ENCODE measurements at regions not wholly inside any gene's neighbourhood (a gene's known extent, or its start where the extent isn't known, plus 50 kb on each side); places are given as distances from the start of the nearest gene placed in this dataset.

DNA sequence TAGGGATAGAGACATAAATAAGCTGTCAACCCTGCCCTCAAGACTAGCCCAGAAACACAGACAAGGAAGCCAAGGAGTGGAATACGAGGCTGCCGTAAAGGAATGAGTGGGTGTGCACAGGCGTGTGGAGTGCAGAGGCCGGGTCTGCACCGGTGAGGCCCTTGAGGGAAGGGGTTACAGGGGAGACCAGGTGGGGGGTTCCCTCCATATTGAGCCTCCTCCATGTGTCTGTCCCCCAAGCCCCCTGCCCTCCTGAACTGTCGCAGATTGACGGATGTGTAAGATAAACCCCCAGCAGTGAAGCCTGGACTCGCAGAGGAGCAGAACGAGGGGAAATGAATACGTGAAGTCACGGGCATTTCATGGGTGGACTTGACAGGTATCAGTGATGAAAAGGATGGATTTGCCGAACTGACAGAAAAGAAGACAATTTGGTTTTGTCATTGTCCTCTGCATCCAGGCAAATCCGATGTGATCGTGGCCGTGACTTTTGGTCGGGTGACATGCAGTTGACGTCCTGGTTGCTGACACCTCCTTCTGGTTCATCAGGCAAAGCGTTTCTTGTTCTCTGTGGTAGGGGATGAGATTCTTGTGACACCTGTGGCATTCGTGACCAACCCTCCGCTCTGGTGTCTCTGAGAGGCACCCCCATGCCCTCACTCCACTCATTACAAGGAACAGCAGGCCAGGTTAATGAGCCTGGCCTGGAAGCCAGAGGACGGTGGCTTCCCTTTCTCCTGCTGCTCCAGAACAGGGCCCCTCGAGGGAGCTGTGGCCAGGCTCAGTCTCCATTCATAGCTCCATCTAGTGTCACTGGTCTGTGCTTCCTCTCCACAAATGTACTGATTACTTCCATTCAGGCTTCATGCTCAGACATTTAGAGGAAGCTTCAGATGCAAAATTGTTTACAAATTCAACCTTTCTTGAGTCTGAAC lies 223.1 kb upstream of the B3GAT1 start:
- Mint-ChIP-seq H3K4me3 (no peak overlapping the region), H3K9me3 (peaks cover 0 to 3% (median 0%) of the 10 kb centered on the region in 7 donors), H3K27me3 (peaks cover 0 to 6% (median 0%) of the 10 kb centered on the region in 3 donors), H3K36me3 (no peaks in the 10 kb centered on the region), H3K4me1 (peaks cover 0 to 3% (median 0%) of the 10 kb centered on the region in 3 donors), H3K27ac (no peak overlapping the region)
- ATAC-seq (ENCODE audit: low read depth in 2 of 2) (no peak), DNase-seq (no peak)

DNA sequence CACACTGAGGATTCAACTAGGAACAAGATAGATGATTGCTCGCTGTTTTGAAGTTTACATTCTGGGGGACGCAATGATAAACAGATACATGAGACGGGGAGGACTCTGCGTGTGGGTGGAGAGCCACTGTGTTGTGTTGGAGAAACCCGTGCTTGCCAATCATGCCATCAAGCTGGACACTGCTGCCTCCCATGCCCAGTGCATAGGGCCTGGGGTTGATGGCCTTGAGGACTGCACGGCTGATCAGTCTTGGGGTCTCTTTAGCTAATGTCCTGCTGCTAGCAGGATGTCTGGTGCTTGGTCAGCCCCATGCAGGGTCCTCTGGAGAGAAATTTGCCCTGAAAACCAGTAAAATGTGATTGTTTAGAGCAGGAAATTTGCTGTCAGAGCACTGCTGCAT lies 221.2 kb upstream of the B3GAT1 start:
- no peaks in the 10 kb centered on the region for H3K36me3 Mint-ChIP-seq
- H3K9me3 Mint-ChIP-seq = peaks cover 0 to 3% (median 0%) of the 10 kb centered on the region in 7 donors
- H3K4me1 Mint-ChIP-seq = peaks cover 0 to 3% (median 0%) of the 10 kb centered on the region in 3 donors
- no peak overlapping the region for H3K4me3 Mint-ChIP-seq
- no peak overlapping the region for H3K27ac Mint-ChIP-seq
- DNase-seq = no peak
- H3K27me3 Mint-ChIP-seq = peaks cover 0 to 6% (median 0%) of the 10 kb centered on the region in 3 donors
- no peak for ATAC-seq (ENCODE audit: low read depth in 2 of 2)

DNA sequence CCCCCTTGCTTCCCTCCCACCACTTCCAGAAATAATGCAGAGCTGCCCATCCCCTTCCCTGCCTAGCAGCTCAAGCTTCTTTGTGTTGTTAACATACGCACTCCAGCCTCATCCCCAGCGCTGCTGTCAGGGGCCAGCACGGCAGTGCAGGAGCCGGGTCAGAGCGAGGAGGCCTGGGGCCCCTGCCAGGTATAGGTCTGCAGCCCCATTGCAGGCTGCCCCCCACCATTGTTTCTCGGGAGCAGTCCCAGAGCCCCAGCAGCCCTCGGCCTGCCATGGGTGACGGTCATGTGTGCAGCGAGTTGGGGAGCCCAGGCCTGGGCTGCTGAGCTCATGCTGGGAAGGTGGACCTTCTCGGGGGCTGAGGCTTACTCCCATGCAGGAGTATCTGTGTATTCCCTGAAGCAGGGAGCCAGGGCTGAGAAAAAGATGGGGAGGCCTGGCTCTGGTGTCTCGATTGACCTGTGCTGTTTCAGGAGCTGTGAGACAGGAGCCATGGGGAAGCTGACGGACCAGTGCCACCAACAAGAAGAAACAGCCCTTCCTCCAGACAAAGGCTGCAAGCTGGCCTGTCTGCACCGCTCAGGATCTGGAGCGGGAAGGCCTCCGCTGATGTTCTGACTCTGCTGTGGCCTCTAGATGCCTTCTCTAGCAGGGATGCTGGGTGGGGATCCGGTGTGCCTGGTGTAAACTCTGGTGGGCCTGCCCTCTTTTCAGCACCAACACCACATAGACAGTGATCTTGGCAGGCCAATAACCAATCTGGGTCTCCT lies 220.5 kb upstream of the B3GAT1 start:
- peaks cover 0 to 6% (median 0%) of the 10 kb centered on the region in 3 donors for H3K27me3 Mint-ChIP-seq
- no peaks in the 10 kb centered on the region for H3K36me3 Mint-ChIP-seq
- ATAC-seq (ENCODE audit: low read depth in 2 of 2) = no peak
- peak overlapping the region in 1 of 8 donors; percentile 29 for H3K4me3 Mint-ChIP-seq
- H3K4me1 Mint-ChIP-seq = peaks cover 0 to 3% (median 0%) of the 10 kb centered on the region in 3 donors
- no peak for DNase-seq
- peaks cover 0 to 3% (median 0%) of the 10 kb centered on the region in 7 donors for H3K9me3 Mint-ChIP-seq
- H3K27ac Mint-ChIP-seq = no peak overlapping the region

DNA sequence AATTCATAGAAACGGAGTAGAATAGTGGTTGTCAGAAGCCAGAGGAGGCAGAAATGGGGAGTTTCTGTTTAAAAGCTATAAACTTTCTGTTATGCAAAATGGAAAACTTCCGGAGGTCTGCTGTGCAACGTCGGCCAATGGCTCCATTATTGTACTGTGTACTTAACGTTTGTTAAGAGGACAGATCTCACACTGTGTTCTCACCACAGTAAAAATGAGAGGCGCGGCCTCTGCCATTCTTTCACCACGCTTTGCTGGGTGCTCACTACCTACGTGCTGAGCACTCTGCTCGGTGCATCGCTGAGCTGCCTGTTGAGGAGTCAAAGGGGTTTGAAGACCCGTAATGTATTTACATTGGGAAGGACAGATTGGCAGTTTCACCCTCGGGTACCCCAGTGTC lies 218.8 kb upstream of the B3GAT1 start:
- Mint-ChIP-seq H3K27me3 (no peaks in the 10 kb centered on the region), H3K4me3 (no peak overlapping the region), H3K27ac (no peak overlapping the region), H3K4me1 (no peaks in the 10 kb centered on the region), H3K36me3 (no peaks in the 10 kb centered on the region), H3K9me3 (peaks cover 0 to 3% (median 0%) of the 10 kb centered on the region in 7 donors)
- DNase-seq (no peak), ATAC-seq (ENCODE audit: low read depth in 2 of 2) (no peak)

DNA sequence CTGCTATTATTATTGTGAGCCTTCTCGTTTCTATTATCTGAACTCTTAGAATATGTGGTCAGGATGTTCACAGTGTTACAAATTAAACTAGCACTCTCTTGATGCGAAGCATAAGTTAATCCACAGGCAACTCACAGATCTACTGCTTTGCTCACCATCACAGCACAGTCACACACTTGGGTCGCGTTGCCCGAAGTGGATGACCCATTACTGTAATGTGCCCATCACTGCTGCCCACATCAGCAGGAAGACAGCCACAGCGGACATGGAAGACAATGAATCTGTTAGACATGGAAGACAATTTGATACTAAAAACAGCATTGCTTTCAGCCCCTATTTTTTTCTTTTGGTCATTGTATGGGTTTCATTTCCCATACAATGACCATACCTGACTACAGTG lies 216.4 kb upstream of the B3GAT1 start:
- Mint-ChIP-seq H3K27ac (no peak overlapping the region), H3K36me3 (no peaks in the 10 kb centered on the region), H3K4me1 (no peaks in the 10 kb centered on the region), H3K9me3 (peaks cover 0 to 3% (median 0%) of the 10 kb centered on the region in 7 donors), H3K4me3 (no peak overlapping the region), H3K27me3 (no peaks in the 10 kb centered on the region)
- ATAC-seq (ENCODE audit: low read depth in 2 of 2) (no peak), DNase-seq (no peak)

DNA sequence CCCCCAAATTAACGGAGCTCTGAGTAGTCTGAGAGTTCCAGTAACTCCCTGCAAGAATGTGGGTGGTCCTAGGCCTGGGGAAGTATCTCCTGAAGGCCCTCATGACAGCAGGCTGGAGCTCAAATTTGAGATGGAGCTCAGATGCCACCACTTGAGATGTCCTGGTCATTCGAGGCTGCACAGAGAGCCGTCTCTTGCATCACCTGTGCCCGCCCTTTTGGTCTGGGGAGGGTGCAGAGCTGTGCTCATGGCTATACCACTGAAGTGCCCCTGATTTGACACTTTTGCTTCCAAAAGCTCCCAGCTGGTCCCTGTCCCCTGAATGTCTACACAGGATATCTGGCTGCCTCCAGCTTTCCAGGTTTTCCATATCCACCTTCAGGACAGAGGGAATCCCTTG lies 214.0 kb upstream of the B3GAT1 start:
- no peak for DNase-seq
- Mint-ChIP-seq H3K4me1 (no peaks in the 10 kb centered on the region), H3K4me3 (no peak overlapping the region), H3K36me3 (no peaks in the 10 kb centered on the region), H3K27ac (no peak overlapping the region), H3K9me3 (peaks cover 0 to 3% (median 0%) of the 10 kb centered on the region in 7 donors), H3K27me3 (peaks cover 0 to 11% (median 6%) of the 10 kb centered on the region in 3 donors)
- no peak for ATAC-seq (ENCODE audit: low read depth in 2 of 2)

DNA sequence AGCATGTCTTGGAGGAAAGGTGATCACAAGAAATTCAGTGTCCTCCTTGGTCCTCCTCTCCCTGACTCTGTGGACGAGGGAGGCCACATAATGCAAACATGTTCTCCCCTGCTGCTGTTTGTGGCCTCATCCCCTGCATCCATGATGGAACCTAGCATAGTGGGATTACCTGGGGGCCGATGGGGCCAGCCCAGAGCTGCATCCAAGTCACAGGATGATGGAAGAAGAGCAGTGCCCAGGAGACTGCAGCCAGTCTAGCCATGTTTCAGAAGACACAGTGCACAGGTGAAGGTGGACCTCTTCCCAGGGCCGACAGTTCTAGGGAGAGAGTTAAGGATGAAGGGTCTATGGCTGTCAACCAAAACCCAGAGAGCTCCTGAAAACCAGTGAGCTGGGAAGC lies 213.6 kb upstream of the B3GAT1 start:
- Mint-ChIP-seq H3K27ac (no peak overlapping the region), H3K27me3 (peaks cover 0 to 13% (median 7%) of the 10 kb centered on the region in 3 donors), H3K4me1 (no peaks in the 10 kb centered on the region), H3K4me3 (no peak overlapping the region), H3K36me3 (no peaks in the 10 kb centered on the region), H3K9me3 (peaks cover 0 to 2% (median 0%) of the 10 kb centered on the region in 7 donors)
- DNase-seq = no peak
- no peak for ATAC-seq (ENCODE audit: low read depth in 2 of 2)

DNA sequence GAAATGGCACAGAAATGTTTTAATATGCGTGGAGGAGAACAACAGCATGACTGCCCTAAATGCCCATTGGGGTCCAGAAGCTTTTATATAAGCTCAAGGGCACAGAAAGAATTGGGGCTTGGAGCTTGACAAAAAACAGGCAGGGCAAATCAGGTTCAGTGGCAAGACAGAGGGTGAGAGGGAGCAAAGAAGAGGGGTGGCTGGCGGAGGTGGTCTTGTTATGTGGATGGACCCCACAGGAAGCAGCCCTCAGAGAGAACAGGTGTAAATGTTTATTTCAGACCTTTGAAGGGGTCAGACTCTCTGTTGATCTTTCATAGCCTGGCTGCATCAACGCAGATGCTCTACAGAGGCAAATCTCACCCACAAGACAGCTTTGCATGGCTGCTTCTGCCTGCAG lies 213.1 kb upstream of the B3GAT1 start:
- peaks cover 0 to 13% (median 7%) of the 10 kb centered on the region in 3 donors for H3K27me3 Mint-ChIP-seq
- no peaks in the 10 kb centered on the region for H3K36me3 Mint-ChIP-seq
- no peak overlapping the region for H3K27ac Mint-ChIP-seq
- H3K9me3 Mint-ChIP-seq = peaks cover 0 to 2% (median 0%) of the 10 kb centered on the region in 7 donors
- DNase-seq (no peak), ATAC-seq (ENCODE audit: low read depth in 2 of 2) (no peak)
- H3K4me3 Mint-ChIP-seq = no peak overlapping the region
- no peaks in the 10 kb centered on the region for H3K4me1 Mint-ChIP-seq

DNA sequence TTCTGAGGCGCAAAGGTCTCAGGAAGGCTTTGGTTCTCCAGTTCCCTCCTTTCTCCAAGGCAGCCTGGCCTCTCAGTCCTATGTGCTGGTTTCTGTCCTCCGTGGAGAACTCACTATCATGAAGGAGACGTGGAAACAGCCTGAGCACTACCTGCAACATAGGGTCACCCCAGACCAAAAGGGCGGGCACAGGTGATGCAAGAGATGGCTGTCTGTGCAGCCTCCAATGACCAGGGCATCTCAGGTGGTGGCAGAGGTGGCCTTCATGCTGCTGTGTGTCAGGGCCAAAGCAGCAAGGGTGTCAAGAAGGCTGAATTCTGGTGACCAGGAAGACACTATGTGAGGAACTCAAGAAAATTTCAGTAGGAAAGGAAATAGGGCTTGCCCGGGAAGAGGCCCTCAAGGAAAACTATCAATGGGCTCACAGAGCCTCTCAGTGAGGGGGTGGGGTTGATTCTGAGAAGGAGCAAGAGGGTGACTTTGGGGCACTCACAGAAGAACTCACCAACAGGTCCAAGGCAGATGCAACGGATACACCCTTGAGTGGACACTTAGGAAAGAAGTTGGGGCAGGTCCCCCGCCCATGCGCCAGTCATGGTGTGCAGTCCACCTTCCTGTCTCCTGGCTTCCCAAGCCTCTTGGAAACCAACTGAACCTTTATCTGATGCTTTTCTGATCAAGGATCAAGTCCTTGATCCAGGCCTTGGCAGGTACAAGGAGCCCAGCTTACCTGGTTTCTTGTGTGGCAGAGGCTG lies 212.3 kb upstream of the B3GAT1 start:
- Mint-ChIP-seq H3K27me3 (peaks cover 0 to 13% (median 7%) of the 10 kb centered on the region in 3 donors), H3K4me3 (no peak overlapping the region), H3K27ac (peak overlapping the region in 1 of 6 donors; percentile 64), H3K4me1 (no peaks in the 10 kb centered on the region), H3K36me3 (no peaks in the 10 kb centered on the region), H3K9me3 (peaks cover 0 to 2% (median 0%) of the 10 kb centered on the region in 7 donors)
- ATAC-seq (ENCODE audit: low read depth in 2 of 2) = no peak
- no peak for DNase-seq

DNA sequence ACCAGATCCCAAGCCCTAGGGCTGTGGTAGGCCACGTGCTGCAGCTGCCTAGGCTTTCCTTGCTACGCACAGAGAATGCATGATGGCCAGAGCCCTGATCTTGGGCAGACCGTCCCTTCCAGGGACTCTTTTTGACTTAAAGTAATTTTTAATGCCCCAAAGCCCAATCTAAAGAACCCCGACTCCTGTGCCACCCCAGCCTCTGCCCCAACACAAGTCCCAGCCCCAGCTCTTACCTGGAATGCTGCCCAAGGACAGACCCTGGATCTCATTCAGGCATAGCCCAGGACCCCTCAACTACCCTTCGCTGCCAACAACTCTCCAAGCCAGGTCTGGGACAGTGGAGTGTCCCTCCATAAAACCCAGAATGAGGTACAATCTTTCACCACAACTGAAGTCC lies 211.7 kb upstream of the B3GAT1 start:
- Mint-ChIP-seq H3K4me3 (no peak overlapping the region), H3K27ac (no peak overlapping the region), H3K4me1 (no peaks in the 10 kb centered on the region), H3K9me3 (peaks cover 0 to 2% (median 0%) of the 10 kb centered on the region in 7 donors), H3K36me3 (no peaks in the 10 kb centered on the region), H3K27me3 (peaks cover 0 to 13% (median 7%) of the 10 kb centered on the region in 3 donors)
- ATAC-seq (ENCODE audit: low read depth in 2 of 2) (no peak), DNase-seq (no peak)

DNA sequence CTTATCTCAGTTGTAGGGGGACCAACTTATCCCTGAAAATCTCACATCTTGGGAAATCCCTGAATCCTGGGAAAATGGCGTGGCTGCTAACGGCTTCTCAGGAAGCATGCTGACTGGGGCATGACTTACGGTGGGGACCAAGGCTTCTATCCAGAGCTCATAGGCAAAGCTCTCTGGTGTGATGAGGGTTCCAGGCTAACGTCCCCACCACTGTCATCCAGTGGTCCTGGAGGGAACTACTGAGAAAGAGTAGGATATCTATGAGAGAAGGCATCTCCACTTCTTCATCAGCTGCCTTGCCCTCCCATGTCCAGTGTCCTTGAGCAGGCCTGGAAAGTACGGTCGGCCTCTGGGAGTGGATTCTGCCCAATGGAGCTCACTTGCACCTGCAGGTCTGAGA lies 210.4 kb upstream of the B3GAT1 start:
- ATAC-seq (ENCODE audit: low read depth in 2 of 2) (no peak), DNase-seq (no peak)
- Mint-ChIP-seq H3K9me3 (peaks cover 0 to 2% (median 0%) of the 10 kb centered on the region in 7 donors), H3K36me3 (no peaks in the 10 kb centered on the region), H3K27me3 (peaks cover 0 to 13% (median 7%) of the 10 kb centered on the region in 3 donors), H3K4me3 (no peak overlapping the region), H3K4me1 (no peaks in the 10 kb centered on the region), H3K27ac (no peak overlapping the region)

DNA sequence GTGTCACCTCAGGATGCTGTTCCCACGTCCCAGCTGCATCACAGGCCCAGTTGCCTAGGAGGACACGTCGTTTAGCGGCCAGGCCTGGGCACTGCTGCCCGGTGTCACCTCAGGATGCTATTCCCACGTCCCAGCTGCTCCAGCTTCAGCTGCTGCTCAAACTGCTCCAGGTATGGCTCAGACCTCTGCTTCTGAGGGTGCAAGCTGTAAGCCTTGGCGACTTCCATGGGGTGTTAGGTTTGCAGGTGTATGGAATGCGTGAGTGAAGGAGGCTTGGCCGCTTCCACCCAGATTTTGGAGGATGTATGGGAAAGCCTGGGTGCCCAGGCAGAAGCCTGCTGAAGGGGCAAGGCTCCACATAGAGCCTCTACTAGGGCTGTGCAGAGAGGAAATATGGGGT lies 205.3 kb upstream of the B3GAT1 start:
- no peaks in the 10 kb centered on the region for H3K36me3 Mint-ChIP-seq
- peaks cover 0 to 9% (median 7%) of the 10 kb centered on the region in 3 donors for H3K27me3 Mint-ChIP-seq
- H3K4me1 Mint-ChIP-seq = no peaks in the 10 kb centered on the region
- no peak overlapping the region for H3K27ac Mint-ChIP-seq
- ATAC-seq (ENCODE audit: low read depth in 2 of 2) (no peak), DNase-seq (no peak)
- peak overlapping the region in 1 of 8 donors; percentile 57 for H3K4me3 Mint-ChIP-seq
- H3K9me3 Mint-ChIP-seq = peaks cover 0 to 12% (median 1%) of the 10 kb centered on the region in 7 donors

DNA sequence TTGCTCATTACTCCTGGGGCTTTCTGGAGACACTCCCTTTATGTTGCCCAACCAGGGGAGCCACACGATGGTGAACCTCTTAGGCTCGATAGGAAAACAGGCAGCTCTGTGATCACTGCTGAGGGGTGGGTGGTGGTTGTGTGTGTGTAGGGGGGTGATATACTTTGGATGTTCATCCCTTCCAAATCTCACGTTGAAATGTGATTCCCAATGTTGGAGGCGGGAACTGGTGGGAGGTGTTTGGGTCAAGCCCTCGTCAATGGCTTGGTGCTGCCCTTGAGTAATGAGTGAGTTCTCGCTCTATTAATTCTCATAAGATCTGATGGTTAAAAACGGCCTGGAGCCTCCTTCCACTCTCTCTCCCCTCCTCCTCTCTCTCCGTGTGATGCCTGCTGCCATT lies 204.0 kb upstream of the B3GAT1 start:
- H3K4me3 Mint-ChIP-seq = peak overlapping the region in 1 of 8 donors; percentile 51
- no peaks in the 10 kb centered on the region for H3K36me3 Mint-ChIP-seq

More for the DNA sequence above, 204.0 kb upstream of the B3GAT1 start:
- Mint-ChIP-seq H3K4me1 (no peaks in the 10 kb centered on the region), H3K27ac (no peak overlapping the region), H3K9me3 (peaks cover 0 to 12% (median 1%) of the 10 kb centered on the region in 7 donors), H3K27me3 (peaks cover 0 to 2% (median 1%) of the 10 kb centered on the region in 3 donors)
- no peak for ATAC-seq (ENCODE audit: low read depth in 2 of 2)
- no peak for DNase-seq
